ENCODE measurements at regions not wholly inside any gene's neighbourhood (a gene's known extent, or its start where the extent isn't known, plus 50 kb on each side); places are given as distances from the start of the nearest gene placed in this dataset.

DNA sequence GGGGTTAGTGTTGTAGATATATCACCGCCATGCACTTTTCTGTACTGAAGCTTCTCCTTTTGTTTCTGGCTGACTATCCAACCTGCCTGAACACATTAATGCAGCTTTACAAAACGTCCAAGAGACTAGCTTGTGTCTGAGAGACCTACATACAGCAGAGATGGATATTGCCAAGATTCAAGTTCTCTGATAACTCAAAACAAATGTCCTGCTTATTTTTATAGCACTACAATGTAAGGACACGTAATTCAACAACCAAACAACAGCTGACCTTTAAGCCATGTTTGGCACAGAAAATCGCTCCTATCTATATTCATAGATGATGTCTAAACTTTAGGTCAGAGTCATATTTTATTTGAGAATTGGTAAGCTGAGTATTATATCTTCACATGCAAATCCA, 76.2 kb upstream of the NTRK2 start:
- no peaks in the 10 kb centered on the region for H3K36me3 ChIP-seq
- H3K9me3 ChIP-seq (replicated peaks): no peaks in the 10 kb centered on the region
- no peaks in the 10 kb centered on the region for H3K27me3 ChIP-seq (replicated peaks)
- H3K4me3 ChIP-seq: no peak overlapping the region
- no peak for DNase-seq (ENCODE audit: low read depth in 1 of 2, low spot score in 2 of 2)
- H3K4me1 ChIP-seq (replicated peaks): no peaks in the 10 kb centered on the region
- no peak overlapping the region for H3K27ac ChIP-seq

DNA sequence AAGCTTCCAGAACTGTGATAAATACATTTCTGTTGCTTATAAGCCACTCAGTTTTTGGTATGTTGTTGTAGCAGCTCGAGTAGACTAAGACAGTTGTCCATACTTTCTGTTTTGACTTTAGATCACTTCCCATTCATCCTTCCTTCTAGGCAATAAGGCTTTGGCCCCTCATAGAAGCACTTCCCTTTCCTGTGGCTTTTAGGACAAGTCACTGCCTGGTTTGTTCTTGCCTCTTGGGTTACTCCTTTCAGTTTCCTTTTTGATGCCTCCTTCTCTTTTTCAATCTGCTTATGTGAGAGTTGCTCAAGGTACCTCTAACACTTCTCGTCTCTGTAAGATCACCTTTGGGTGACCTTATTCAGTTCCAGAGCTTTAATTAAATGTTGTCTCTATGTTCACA, 72.4 kb upstream of the NTRK2 start:
- no peak overlapping the region for H3K27ac ChIP-seq

DNA sequence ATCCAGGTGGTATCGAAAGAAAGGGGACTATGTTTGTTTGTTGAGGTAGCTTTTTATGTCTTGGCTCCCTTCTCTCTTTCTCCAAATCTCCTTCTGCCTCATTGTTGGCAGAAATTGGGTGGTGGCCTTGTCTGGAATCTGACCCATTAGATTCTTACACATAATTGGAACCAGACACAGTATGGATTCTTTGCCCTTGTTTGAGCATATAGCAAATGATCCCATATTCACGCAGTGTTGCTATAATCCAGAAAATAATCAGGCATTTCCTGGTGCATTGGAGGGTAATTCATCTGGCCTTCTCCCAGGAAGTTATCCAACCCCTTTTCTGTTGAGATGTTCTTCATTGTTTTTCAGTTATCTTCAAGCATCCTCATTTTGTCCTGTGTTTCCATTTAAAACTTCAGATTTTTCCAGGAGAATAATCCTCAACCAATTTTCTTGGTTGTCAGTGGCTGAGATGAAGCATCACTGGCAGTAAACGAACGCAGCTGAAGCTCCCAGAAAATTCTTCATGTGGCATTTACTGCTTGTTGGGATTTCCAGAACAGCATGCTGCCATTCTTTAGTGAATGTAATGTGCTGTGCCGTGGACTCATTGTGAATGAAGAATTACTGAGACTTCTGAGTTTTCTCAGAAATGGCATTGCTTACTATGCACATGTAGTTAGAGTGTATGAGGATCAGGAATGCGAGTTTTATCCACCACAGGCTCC, 70.5 kb upstream of the NTRK2 start:
- H3K36me3 ChIP-seq: no peaks in the 10 kb centered on the region
- H3K4me3 ChIP-seq: no peak overlapping the region
- DNase-seq (ENCODE audit: low read depth in 1 of 2, low spot score in 2 of 2): no peak
- no peaks in the 10 kb centered on the region for H3K27me3 ChIP-seq (replicated peaks)
- no peaks in the 10 kb centered on the region for H3K9me3 ChIP-seq (replicated peaks)
- no peak overlapping the region for H3K27ac ChIP-seq
- no peaks in the 10 kb centered on the region for H3K4me1 ChIP-seq (replicated peaks)

More for the DNA sequence above, 72.4 kb upstream of the NTRK2 start:
- DNase-seq (ENCODE audit: low read depth in 1 of 2, low spot score in 2 of 2): no peak
- H3K9me3 ChIP-seq (replicated peaks): no peaks in the 10 kb centered on the region
- no peaks in the 10 kb centered on the region for H3K27me3 ChIP-seq (replicated peaks)
- no peaks in the 10 kb centered on the region for H3K36me3 ChIP-seq
- no peak overlapping the region for H3K4me3 ChIP-seq
- H3K4me1 ChIP-seq (replicated peaks): no peaks in the 10 kb centered on the region

DNA sequence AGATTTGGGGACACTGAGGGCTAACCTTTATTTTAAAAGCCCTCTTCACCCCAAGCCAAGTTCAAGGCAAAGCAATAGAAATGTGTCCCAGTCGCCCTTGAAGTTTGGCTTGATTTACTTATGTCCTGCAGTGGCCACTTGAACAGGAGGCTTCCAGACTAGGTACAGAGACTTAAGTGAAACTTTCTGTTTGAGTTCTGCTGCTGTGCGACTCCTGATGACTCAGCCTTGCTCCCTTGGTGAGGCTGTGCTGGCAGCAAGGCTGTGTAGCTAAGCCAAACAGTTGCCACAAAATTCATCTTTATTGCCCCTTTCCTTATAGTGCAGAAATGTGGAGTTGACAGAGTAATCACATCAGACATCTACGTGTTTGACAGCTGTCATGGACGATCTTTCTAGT, 68.8 kb upstream of the NTRK2 start:
- no peak for DNase-seq (ENCODE audit: low read depth in 1 of 2, low spot score in 2 of 2)
- H3K27me3 ChIP-seq (replicated peaks): no peaks in the 10 kb centered on the region
- H3K4me3 ChIP-seq: no peak overlapping the region
- no peak overlapping the region for H3K27ac ChIP-seq
- H3K9me3 ChIP-seq (replicated peaks): no peaks in the 10 kb centered on the region
- no peaks in the 10 kb centered on the region for H3K4me1 ChIP-seq (replicated peaks)
- no peaks in the 10 kb centered on the region for H3K36me3 ChIP-seq

DNA sequence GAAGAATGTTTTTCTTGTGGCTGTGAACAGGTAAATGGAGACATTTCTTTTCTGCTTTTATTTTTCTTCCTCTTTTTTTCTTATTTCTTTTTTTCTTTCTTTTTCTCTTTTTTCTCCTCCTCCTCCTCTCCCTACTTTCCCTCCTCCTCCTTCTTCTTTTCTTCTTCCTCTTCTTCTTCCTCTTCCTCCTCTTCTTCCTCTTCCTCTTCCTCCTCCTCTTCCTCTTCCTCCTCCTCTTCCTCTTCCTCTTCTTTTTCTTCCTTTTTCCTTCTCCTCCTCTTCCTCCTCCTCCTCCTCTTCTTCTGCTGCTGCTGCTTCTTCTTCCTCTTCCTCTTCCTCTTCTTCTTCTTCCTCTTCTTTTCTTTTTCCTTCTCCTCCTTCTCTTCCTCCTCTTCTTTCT, 65.3 kb upstream of the NTRK2 start:
- no peak overlapping the region for H3K27ac ChIP-seq
- no peaks in the 10 kb centered on the region for H3K4me1 ChIP-seq (replicated peaks)
- no peaks in the 10 kb centered on the region for H3K27me3 ChIP-seq (replicated peaks)
- no peak for DNase-seq (ENCODE audit: low read depth in 1 of 2, low spot score in 2 of 2)
- no peaks in the 10 kb centered on the region for H3K9me3 ChIP-seq (replicated peaks)
- no peak overlapping the region for H3K4me3 ChIP-seq
- H3K36me3 ChIP-seq: no peaks in the 10 kb centered on the region

DNA sequence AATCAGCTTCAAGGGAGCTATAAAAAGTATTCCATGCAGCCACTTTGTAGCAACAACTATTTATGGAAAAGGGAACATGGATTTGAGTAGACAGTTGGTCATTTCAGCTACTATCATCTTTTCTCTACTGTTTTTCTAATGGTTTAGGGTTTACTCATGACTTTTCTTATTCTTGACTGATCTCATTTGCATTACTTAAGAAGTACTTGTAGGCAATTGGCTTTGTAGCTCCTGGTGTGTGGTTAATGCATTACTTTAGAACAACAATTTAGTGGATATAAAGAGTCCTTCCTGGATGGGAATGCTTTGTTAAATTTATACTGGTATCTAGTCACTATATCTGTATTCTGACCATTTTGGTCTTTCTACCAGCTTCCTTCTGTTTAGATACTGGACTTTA, 59.8 kb upstream of the NTRK2 start:
- no peak overlapping the region for H3K27ac ChIP-seq
- no peaks in the 10 kb centered on the region for H3K27me3 ChIP-seq (replicated peaks)
- H3K9me3 ChIP-seq (replicated peaks): no peaks in the 10 kb centered on the region
- DNase-seq (ENCODE audit: low read depth in 1 of 2, low spot score in 2 of 2): no peak
- H3K4me1 ChIP-seq (replicated peaks): no peaks in the 10 kb centered on the region
- no peak overlapping the region for H3K4me3 ChIP-seq
- H3K36me3 ChIP-seq: no peaks in the 10 kb centered on the region

DNA sequence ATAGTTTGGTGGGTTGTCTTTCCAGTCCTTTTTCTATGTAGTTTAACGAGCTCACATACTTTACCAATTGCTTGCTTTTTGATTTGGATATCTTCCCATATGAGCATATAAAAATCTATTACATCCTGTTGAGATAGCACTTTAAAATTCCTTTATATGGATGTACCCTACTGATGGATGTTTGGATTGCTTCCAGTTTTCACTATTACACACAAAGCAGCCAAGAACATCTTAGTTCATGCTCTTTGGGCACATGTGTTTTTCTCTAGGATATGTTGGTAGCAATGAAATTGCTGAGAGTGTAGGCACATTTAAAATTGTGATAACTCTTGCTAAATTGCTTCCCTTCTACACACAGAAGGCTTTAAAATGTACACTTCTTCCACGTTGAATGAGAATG, 56.1 kb upstream of the NTRK2 start:
- DNase-seq (ENCODE audit: low read depth in 1 of 2, low spot score in 2 of 2): no peak
- Histone ChIP-seq H3K4me1 (replicated peaks) (no peaks in the 10 kb centered on the region), H3K27ac (no peak overlapping the region), H3K4me3 (no peak overlapping the region), H3K27me3 (replicated peaks) (no peaks in the 10 kb centered on the region), H3K36me3 (no peaks in the 10 kb centered on the region), H3K9me3 (replicated peaks) (no peaks in the 10 kb centered on the region)

DNA sequence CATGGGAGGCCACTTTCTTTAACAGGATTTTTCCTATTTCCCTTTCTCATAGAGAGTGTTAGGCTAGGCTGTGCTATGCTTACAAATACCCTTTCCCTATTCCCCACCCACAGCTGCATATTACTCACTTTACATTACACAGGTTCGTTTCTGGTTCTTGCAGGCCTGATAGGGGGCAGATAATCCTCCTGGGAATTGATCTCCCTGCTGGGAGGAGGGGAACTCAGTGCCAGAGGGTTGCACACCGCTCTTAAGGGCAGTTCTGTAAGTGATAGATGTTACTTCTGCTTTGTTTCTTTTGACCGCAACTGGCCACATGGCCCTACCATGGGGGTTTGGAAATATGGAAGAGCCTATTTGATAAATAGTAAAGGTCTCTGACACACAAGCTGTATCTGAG, 54.0 kb upstream of the NTRK2 start:
- H3K4me1 ChIP-seq (replicated peaks): no peaks in the 10 kb centered on the region

DNA sequence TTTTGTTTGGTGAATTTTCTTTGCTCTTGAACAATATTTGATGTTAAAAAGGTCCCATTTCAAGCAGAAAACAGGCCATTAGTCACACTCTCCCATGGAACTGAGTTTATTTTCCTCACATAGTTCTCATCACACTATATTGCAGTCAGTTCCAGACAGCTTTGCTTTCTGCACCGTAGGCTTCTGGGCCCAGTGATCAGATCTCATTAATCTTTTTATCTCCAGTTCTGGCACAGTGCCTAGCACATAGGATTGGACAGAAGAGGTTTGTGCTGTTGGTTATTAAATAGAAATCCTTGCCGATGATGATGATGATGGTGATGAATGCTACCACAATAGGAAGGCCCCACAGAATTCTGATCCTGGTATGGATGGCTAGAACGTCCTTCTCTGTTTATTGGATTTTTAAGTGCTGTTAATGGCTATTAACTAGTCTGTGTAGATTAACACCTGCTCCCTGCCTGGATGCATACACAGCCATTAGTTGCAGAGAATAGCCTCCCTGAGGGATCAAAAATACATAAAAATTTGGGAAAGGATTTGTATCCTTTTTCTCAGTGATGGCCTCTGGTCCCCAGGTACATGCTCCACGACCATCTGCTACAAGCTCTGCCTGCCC, 52.0 kb upstream of the NTRK2 start:
- no peak for DNase-seq (ENCODE audit: low read depth in 1 of 2, low spot score in 2 of 2)
- H3K4me3 ChIP-seq: no peak overlapping the region
- H3K36me3 ChIP-seq: no peaks in the 10 kb centered on the region
- no peaks in the 10 kb centered on the region for H3K9me3 ChIP-seq (replicated peaks)
- no peak overlapping the region for H3K27ac ChIP-seq
- no peaks in the 10 kb centered on the region for H3K4me1 ChIP-seq (replicated peaks)
- H3K27me3 ChIP-seq (replicated peaks): no peaks in the 10 kb centered on the region

More for the DNA sequence above, 54.0 kb upstream of the NTRK2 start:
- Histone ChIP-seq H3K4me3 (no peak overlapping the region), H3K27ac (no peak overlapping the region), H3K27me3 (replicated peaks) (no peaks in the 10 kb centered on the region), H3K9me3 (replicated peaks) (no peaks in the 10 kb centered on the region), H3K36me3 (no peaks in the 10 kb centered on the region)
- no peak for DNase-seq (ENCODE audit: low read depth in 1 of 2, low spot score in 2 of 2)

Measured in SJSA1 (cell line).